ENCODE measurements at regions not wholly inside any gene's neighbourhood (a gene's known extent, or its start where the extent isn't known, plus 50 kb on each side); places are given as distances from the start of the nearest gene placed in this dataset.

- no peaks in the 10 kb centered on the region for H3K36me3 ChIP-seq (ENCODE audit: control insufficient read depth, insufficient read depth, low read length)
- no peak for DNase-seq (ENCODE audit: low read depth, low spot score)
- H3K27ac ChIP-seq (ENCODE audit: low read length): no peak overlapping the region
- no TSS peak for BruUV-seq (replicated peaks)
- intact Hi-C loops (cut with micrococcal nuclease; ENCODE audit: unreplicated experiment) (no loop called here), in situ Hi-C loops (cut with HindIII; ENCODE audit: low pct_unique_long_range_greater_than_20kb, low sequenced_read_pairs) (no loop called here)
- H3K9me3 ChIP-seq (ENCODE audit: control insufficient read depth, insufficient read depth, low read depth, low read length): no peaks in the 10 kb centered on the region
- ATAC-seq: no peak
- no peaks in the 10 kb centered on the region for H3K4me1 ChIP-seq (ENCODE audit: control insufficient read depth, insufficient read depth, low read length)
- CTCF ChIA-PET: no interaction called here
- H3K27me3 ChIP-seq (ENCODE audit: control insufficient read depth, insufficient read depth, low read length): no peaks in the 10 kb centered on the region
- no peak overlapping the region for H3K4me3 ChIP-seq (ENCODE audit: low read depth in 2 of 2, low read length in 2 of 2)
- TF ChIP-seq POLR2AphosphoS5 (IDR thresholded peaks at IDR 0.05; ENCODE audit: low read depth, low read length): no peak
- TF ChIP-seq REST (IDR thresholded peaks at IDR 0.05; ENCODE audit: insufficient read depth in 1 of 2, low read depth in 2 of 2, low read length in 1 of 2): no peak
- TF ChIP-seq TCF7L2 (IDR thresholded peaks at IDR 0.05; ENCODE audit: low read depth, low read length): no peak
- no peak for TF ChIP-seq SIN3A (IDR thresholded peaks at IDR 0.05; ENCODE audit: borderline replicate concordance, insufficient read depth, low read depth, low read length)
- TF ChIP-seq CTCF (IDR thresholded peaks at IDR 0.05): no peak
- POLR2A ChIA-PET: no interaction called here
Measured at GRCh38 chr4:53932796-53933610, 131.4 kb downstream of the CHIC2 start.

GRCh38 chr4:53931461-53931961, 132.9 kb downstream of the CHIC2 start:
- no TSS peak for BruUV-seq (replicated peaks)
- no peak for ATAC-seq
- Histone ChIP-seq H3K4me1 (ENCODE audit: control insufficient read depth, insufficient read depth, low read length) (no peaks in the 10 kb centered on the region), H3K27me3 (ENCODE audit: control insufficient read depth, insufficient read depth, low read length) (no peaks in the 10 kb centered on the region), H3K36me3 (ENCODE audit: control insufficient read depth, insufficient read depth, low read length) (no peaks in the 10 kb centered on the region), H3K4me3 (ENCODE audit: low read depth in 2 of 2, low read length in 2 of 2) (no peak overlapping the region), H3K9me3 (ENCODE audit: control insufficient read depth, insufficient read depth, low read depth, low read length) (no peaks in the 10 kb centered on the region), H3K27ac (ENCODE audit: low read length) (no peak overlapping the region)
- ChIA-PET CTCF (interaction anchor here (0.6 to 1.1 kb wide), 2 partner anchors 15 to 302 kb away, joined by 3 to 6 read pairs; no protein-coding TSS in a partner anchor), POLR2A (no interaction called here)
- in situ Hi-C loops (cut with HindIII; ENCODE audit: low pct_unique_long_range_greater_than_20kb, low sequenced_read_pairs) (no loop called here), intact Hi-C loops (cut with micrococcal nuclease; ENCODE audit: unreplicated experiment) (no loop called here)
- TF ChIP-seq POLR2AphosphoS5 (IDR thresholded peaks at IDR 0.05; ENCODE audit: low read depth, low read length) (no peak), CTCF (IDR thresholded peaks at IDR 0.05) (no peak), REST (IDR thresholded peaks at IDR 0.05; ENCODE audit: insufficient read depth in 1 of 2, low read depth in 2 of 2, low read length in 1 of 2) (no peak), SIN3A (IDR thresholded peaks at IDR 0.05; ENCODE audit: borderline replicate concordance, insufficient read depth, low read depth, low read length) (no peak), TCF7L2 (IDR thresholded peaks at IDR 0.05; ENCODE audit: low read depth, low read length) (no peak)
- no peak for DNase-seq (ENCODE audit: low read depth, low spot score)

Data from Panc1 (cell line).